ENCODE measurements at regions not wholly inside any gene's neighbourhood (a gene's known extent, or its start where the extent isn't known, plus 50 kb on each side); places are given as distances from the start of the nearest gene placed in this dataset.

GRCh38 chr4:189861101-189861500, 79.6 kb upstream of the FRG1 start:
- DNase-seq (ENCODE audit: low read depth, low spot score): no peak

GRCh38 chr4:189869236-189869635, 71.4 kb upstream of the FRG1 start:
- ChIA-PET POLR2A (no interaction called here), CTCF (no interaction called here)
- Histone ChIP-seq H3K4me3 (ENCODE audit: low read depth in 2 of 2, low read length in 2 of 2) (no peak overlapping the region), H3K27ac (ENCODE audit: low read length) (no peak overlapping the region), H3K27me3 (ENCODE audit: control insufficient read depth, insufficient read depth, low read length) (no peaks in the 10 kb centered on the region), H3K9me3 (ENCODE audit: control insufficient read depth, insufficient read depth, low read depth, low read length) (no peaks in the 10 kb centered on the region), H3K36me3 (ENCODE audit: control insufficient read depth, insufficient read depth, low read length) (no peaks in the 10 kb centered on the region), H3K4me1 (ENCODE audit: control insufficient read depth, insufficient read depth, low read length) (no peaks in the 10 kb centered on the region)
- BruUV-seq (replicated peaks): no TSS peak
- no peak for ATAC-seq
- in situ Hi-C loops (cut with HindIII; ENCODE audit: low pct_unique_long_range_greater_than_20kb, low sequenced_read_pairs): no loop called here
- TF ChIP-seq REST (IDR thresholded peaks at IDR 0.05; ENCODE audit: insufficient read depth in 1 of 2, low read depth in 2 of 2, low read length in 1 of 2) (no peak), TCF7L2 (IDR thresholded peaks at IDR 0.05; ENCODE audit: low read depth, low read length) (no peak), SIN3A (IDR thresholded peaks at IDR 0.05; ENCODE audit: borderline replicate concordance, insufficient read depth, low read depth, low read length) (no peak), POLR2AphosphoS5 (IDR thresholded peaks at IDR 0.05; ENCODE audit: low read depth, low read length) (no peak), CTCF (IDR thresholded peaks at IDR 0.05) (no peak)
- intact Hi-C loops (cut with micrococcal nuclease; ENCODE audit: unreplicated experiment): no loop called here
- no peak for DNase-seq (ENCODE audit: low read depth, low spot score)

More at GRCh38 chr4:189861101-189861500, 79.6 kb upstream of the FRG1 start:
- Histone ChIP-seq H3K4me1 (ENCODE audit: control insufficient read depth, insufficient read depth, low read length) (no peaks in the 10 kb centered on the region), H3K27me3 (ENCODE audit: control insufficient read depth, insufficient read depth, low read length) (no peaks in the 10 kb centered on the region), H3K27ac (ENCODE audit: low read length) (no peak overlapping the region), H3K4me3 (ENCODE audit: low read depth in 2 of 2, low read length in 2 of 2) (no peak overlapping the region), H3K36me3 (ENCODE audit: control insufficient read depth, insufficient read depth, low read length) (no peaks in the 10 kb centered on the region), H3K9me3 (ENCODE audit: control insufficient read depth, insufficient read depth, low read depth, low read length) (no peaks in the 10 kb centered on the region)
- no peak for ATAC-seq
- BruUV-seq (replicated peaks): no TSS peak
- in situ Hi-C loops (cut with HindIII; ENCODE audit: low pct_unique_long_range_greater_than_20kb, low sequenced_read_pairs): no loop called here
- TF ChIP-seq POLR2AphosphoS5 (IDR thresholded peaks at IDR 0.05; ENCODE audit: low read depth, low read length) (no peak), CTCF (IDR thresholded peaks at IDR 0.05) (no peak), REST (IDR thresholded peaks at IDR 0.05; ENCODE audit: insufficient read depth in 1 of 2, low read depth in 2 of 2, low read length in 1 of 2) (no peak), SIN3A (IDR thresholded peaks at IDR 0.05; ENCODE audit: borderline replicate concordance, insufficient read depth, low read depth, low read length) (no peak), TCF7L2 (IDR thresholded peaks at IDR 0.05; ENCODE audit: low read depth, low read length) (no peak)
- ChIA-PET POLR2A (no interaction called here), CTCF (no interaction called here)
- intact Hi-C loops (cut with micrococcal nuclease; ENCODE audit: unreplicated experiment): no loop called here
